Breast epithelium (tissue), 4 donors: ENCODE measurements at regions not wholly inside any gene's neighbourhood (a gene's known extent, or its start where the extent isn't known, plus 50 kb on each side); places are given as distances from the start of the nearest gene placed in this dataset.

ENCODE experiments used
- DNase-seq, 2 donors: peaks; one replicate each; pipeline ENCODE4 v3.0.0-alpha.2; 2019; ENCODE audit warnings: low spot score in 2 of 2
- H3K27ac ChIP-seq, 2 donors: fragments of 200-600 bp; sonication (generic) in 1 of 2; one replicate each; pipeline ENCODE4 v1.5.1; 2016 to 2019; ENCODE audit warnings: mild to moderate bottlenecking in 1 of 2
- H3K27me3 ChIP-seq, 2 donors: fragments of 200-600 bp; sonication (generic) in 1 of 2; one replicate each; pipeline versions ENCODE4 v1.5.1 to v1.6.0; 2017 to 2019; ENCODE audit warnings: control low read depth in 1 of 2, mild to moderate bottlenecking in 1 of 2
- H3K36me3 ChIP-seq: fragments of 200-600 bp; one replicate; pipeline ENCODE4 v1.5.1; 2019
- H3K4me1 ChIP-seq, 2 donors: fragments of 200-600 bp; sonication (generic); one replicate each; pipeline ENCODE4 v1.5.1; 2016 to 2019; ENCODE audit warnings: control low read depth in 1 of 2
- H3K4me3 ChIP-seq, 3 donors: fragments of 200-600 bp; sonication (generic); 1 replicate in 2 of 3; 2 replicates in 1 of 3; pipeline ENCODE4 v1.5.1; 2016 to 2019; ENCODE audit warnings: mild to moderate bottlenecking in 3 of 3, moderate library complexity in 2 of 3
- H3K9me3 ChIP-seq, 2 donors: fragments of 200-600 bp; sonication (generic) in 1 of 2; one replicate each; pipeline ENCODE4 v1.5.1; 2016 to 2019; ENCODE audit warnings: control low read depth in 1 of 2
- POLR2A ChIP-seq: fragments of 450-650 bp; IDR thresholded peaks from one replicate; pipeline ENCODE4 v1.6.1; 2016; ENCODE audit warnings: antibody characterized with exemption, mild to moderate bottlenecking, moderate library complexity
- POLR2AphosphoS5 ChIP-seq, 3 donors: sonication (generic); formaldehyde crosslinking; IDR thresholded peaks; one replicate each; pipeline ENCODE4 v1.6.1; 2017; ENCODE audit warnings: antibody characterized with exemption in 3 of 3
- intact Hi-C: fragments of 100-400 bp; cut with DNase I; formaldehyde crosslinking; loops from one replicate; pipeline ENCODE4 v1.15.1; 2023; ENCODE audit warnings: low total_unique reads
- TF ChIP-seq, protein P1 (sequence below), 3 donors: fragments of 450-650 bp; IDR thresholded peaks; one replicate each; pipeline ENCODE4 v1.5.1; 2016 to 2017; ENCODE audit warnings: antibody characterized with exemption in 3 of 3, mild to moderate bottlenecking in 3 of 3, moderate library complexity in 3 of 3

DNA sequence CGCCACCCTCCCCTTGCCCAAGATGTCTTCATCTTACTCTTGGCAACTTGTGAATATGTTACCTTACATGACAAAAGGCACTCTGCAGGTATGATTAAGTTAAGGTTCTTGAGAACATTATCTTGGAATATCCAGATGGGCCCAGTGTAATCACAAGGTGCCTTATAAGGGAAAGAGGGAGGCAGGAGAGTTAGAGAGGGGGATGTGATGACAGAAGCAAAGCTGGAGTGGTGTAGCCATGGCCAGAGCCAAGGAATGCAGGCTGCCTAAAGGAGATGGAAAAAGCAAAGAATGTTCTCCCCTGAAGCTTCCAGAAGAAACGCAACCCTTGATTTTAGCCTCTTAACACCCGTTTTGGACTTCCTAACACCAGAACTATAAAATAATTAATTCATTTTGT lies 318.0 kb downstream of the C7orf25 start:
- DNase-seq = no peak
- Histone ChIP-seq H3K27ac (no peak overlapping the region), H3K9me3 (peaks cover 0 to 9% of the 10 kb centered on the region in 2 donors), H3K4me3 (no peak overlapping the region), H3K27me3 (no peaks in the 10 kb centered on the region), H3K4me1 (no peaks in the 10 kb centered on the region), H3K36me3 (no peaks in the 10 kb centered on the region)
- intact Hi-C loops = no loop called here
- no peak for TF ChIP-seq POLR2A

DNA sequence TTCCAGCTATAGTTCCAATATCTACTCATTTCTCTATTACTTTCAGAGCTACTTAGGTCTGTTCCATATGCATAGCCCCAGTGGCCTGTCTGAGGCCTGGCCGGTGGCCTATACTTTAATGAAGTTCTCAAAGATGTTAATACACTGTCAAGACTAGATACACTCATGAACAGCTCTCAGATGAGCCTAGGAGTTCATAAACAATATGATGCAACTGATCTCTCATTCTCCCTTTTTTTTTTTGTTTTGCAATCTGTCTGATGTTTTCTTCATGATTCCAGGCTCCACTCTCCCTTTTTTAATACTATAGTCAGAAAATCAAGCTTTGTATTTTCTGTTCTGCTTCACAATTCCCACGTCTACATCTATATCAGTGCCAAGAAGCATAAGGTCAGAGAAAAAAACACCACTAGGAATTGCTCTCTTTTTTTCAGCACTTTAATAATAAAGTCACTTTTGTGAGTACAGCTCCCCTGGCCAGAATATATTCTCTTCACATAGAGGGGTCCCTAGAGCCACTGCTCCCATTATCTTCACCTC lies 321.0 kb downstream of the C7orf25 start:
- DNase-seq = no peak
- Histone ChIP-seq H3K9me3 (peaks cover 3 to 9% of the 10 kb centered on the region in 2 donors), H3K27ac (no peak overlapping the region), H3K4me1 (no peaks in the 10 kb centered on the region), H3K4me3 (no peak overlapping the region), H3K36me3 (no peaks in the 10 kb centered on the region), H3K27me3 (no peaks in the 10 kb centered on the region)
- TF ChIP-seq POLR2A (no peak), POLR2AphosphoS5 (IDR thresholded peaks at IDR 0.05) (no peak)
- TF ChIP-seq, protein P1, sequence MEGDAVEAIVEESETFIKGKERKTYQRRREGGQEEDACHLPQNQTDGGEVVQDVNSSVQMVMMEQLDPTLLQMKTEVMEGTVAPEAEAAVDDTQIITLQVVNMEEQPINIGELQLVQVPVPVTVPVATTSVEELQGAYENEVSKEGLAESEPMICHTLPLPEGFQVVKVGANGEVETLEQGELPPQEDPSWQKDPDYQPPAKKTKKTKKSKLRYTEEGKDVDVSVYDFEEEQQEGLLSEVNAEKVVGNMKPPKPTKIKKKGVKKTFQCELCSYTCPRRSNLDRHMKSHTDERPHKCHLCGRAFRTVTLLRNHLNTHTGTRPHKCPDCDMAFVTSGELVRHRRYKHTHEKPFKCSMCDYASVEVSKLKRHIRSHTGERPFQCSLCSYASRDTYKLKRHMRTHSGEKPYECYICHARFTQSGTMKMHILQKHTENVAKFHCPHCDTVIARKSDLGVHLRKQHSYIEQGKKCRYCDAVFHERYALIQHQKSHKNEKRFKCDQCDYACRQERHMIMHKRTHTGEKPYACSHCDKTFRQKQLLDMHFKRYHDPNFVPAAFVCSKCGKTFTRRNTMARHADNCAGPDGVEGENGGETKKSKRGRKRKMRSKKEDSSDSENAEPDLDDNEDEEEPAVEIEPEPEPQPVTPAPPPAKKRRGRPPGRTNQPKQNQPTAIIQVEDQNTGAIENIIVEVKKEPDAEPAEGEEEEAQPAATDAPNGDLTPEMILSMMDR (IDR thresholded peaks at IDR 0.05) = no peak
- intact Hi-C loops = no loop called here

DNA sequence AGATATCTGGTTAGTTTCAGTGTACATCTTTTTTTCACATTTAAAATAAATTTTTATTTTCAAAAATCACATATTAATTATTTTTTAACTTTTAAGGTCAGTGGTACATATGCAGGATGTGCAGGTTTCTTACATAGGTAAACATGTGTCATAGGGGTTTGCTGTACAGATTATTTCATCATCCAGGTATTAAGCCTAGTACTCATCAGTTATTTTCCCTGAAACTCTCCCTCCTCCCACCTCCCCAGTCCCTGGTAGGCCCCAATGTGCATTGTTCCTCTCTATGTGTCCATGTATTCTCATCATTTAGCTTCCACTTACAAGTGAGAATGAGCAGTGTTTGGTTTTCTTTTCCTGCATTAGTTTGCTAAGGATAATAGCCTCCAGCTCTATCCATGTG lies 323.0 kb downstream of the C7orf25 start:
- Histone ChIP-seq H3K27me3 (no peaks in the 10 kb centered on the region), H3K36me3 (no peaks in the 10 kb centered on the region), H3K4me3 (no peak overlapping the region), H3K4me1 (no peaks in the 10 kb centered on the region), H3K27ac (no peak overlapping the region), H3K9me3 (peaks cover 8 to 9% of the 10 kb centered on the region in 2 donors)
- no peak for TF ChIP-seq POLR2AphosphoS5 (IDR thresholded peaks at IDR 0.05)
- TF ChIP-seq POLR2A = no peak
- TF ChIP-seq, protein P1 (IDR thresholded peaks at IDR 0.05) = no peak
- intact Hi-C loops = no loop called here
- DNase-seq = no peak

DNA sequence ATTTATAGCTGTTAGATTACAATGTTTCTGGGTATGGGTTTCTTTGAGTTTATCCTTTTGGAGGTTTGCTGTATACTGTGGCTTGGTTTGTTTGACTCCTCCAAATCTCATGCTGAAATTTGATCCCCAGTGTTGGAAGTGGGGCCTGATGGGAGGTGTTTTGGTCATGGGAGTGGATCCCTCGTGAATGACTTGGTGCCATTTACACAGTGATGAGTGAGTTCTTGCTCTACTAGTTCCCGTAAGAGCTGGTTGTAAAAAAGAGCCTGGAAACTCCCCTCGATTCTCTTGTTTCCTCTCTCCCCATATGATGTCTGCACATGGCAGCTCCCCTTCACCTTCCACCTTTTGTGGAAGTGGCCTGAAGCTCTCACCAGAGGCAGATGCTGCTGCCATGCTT lies 324.1 kb downstream of the C7orf25 start:
- no peak for DNase-seq
- intact Hi-C loops = no loop called here
- H3K27me3 ChIP-seq = no peaks in the 10 kb centered on the region

DNA sequence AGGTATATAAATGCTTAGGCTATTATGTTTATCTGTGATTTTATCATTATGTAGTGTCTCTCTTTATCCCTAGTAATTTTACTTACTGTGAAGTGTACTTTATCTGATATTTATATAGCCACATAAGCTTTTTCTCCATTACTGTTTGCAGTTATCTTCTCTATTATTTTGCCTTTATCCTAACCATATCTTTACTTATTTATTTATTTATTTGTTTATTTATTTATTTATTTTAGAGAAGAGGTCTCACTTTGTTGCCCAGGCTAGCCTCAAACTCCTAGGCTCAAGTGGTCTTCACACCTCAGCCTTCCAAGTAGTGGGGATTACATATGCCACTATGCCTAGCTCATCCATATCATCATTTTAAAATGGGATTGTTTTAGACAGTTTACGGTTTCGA lies 331.8 kb downstream of the C7orf25 start:
- Histone ChIP-seq H3K9me3 (peaks cover 7 to 12% of the 10 kb centered on the region in 2 donors), H3K27ac (no peak overlapping the region), H3K4me3 (no peak overlapping the region), H3K27me3 (no peaks in the 10 kb centered on the region), H3K36me3 (no peaks in the 10 kb centered on the region), H3K4me1 (no peaks in the 10 kb centered on the region)
- no peak for DNase-seq
- TF ChIP-seq POLR2AphosphoS5 (IDR thresholded peaks at IDR 0.05) (no peak), POLR2A (no peak)
- TF ChIP-seq, protein P1 (IDR thresholded peaks at IDR 0.05) = no peak
- intact Hi-C loops = no loop called here

More for the DNA sequence above, 324.1 kb downstream of the C7orf25 start:
- H3K4me3 ChIP-seq = no peak overlapping the region
- no peaks in the 10 kb centered on the region for H3K4me1 ChIP-seq
- H3K27ac ChIP-seq = no peak overlapping the region
- H3K9me3 ChIP-seq = peaks cover 8% of the 10 kb centered on the region in 2 donors
- no peaks in the 10 kb centered on the region for H3K36me3 ChIP-seq
- TF ChIP-seq, protein P1 (IDR thresholded peaks at IDR 0.05) = no peak
- no peak for TF ChIP-seq POLR2A
- no peak for TF ChIP-seq POLR2AphosphoS5 (IDR thresholded peaks at IDR 0.05)

DNA sequence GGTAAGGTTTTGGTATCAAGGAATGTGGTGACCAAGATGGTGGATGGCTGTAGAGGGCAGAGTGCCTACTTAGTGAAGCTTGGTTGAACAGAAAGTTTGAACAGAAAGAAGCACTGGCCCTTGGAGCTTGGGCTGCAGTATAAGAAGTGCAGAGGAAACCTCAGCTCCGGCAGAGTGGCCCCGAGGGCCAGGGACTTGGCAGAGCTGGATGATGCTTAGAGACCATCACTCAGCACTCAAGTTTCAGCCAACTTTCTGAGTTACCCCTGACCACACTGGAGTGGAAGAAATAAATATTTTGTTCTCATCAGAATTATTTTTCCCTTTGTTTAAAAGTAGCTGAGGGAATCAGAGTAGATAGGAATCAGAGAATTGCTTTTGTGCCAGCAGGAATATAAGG lies 336.7 kb downstream of the C7orf25 start:
- intact Hi-C loops = no loop called here
- Histone ChIP-seq H3K27ac (peak overlapping the region; percentile 14 to 39), H3K36me3 (no peaks in the 10 kb centered on the region), H3K9me3 (peaks cover 7 to 12% of the 10 kb centered on the region in 2 donors), H3K4me3 (no peak overlapping the region), H3K4me1 (peaks cover 0 to 8% of the 10 kb centered on the region in 2 donors), H3K27me3 (no peaks in the 10 kb centered on the region)
- no peak for TF ChIP-seq POLR2A
- TF ChIP-seq, protein P1 (IDR thresholded peaks at IDR 0.05) = no peak
- no peak for TF ChIP-seq POLR2AphosphoS5 (IDR thresholded peaks at IDR 0.05)
- DNase-seq = no peak
